Middle frontal gyrus (tissue), 1 donor: ENCODE measurements at regions not wholly inside any gene's neighbourhood (a gene's known extent, or its start where the extent isn't known, plus 50 kb on each side); places are given as distances from the start of the nearest gene placed in this dataset.
"Not testable (repeated sequence)": the region's sequence is repeated elsewhere in the genome, so short reads cannot be mapped to it uniquely, and the experiment has no call there.

Experiments
- DNase-seq: peaks from one replicate; pipeline ENCODE4 v3.0.0-alpha.2; 2015; ENCODE audit warnings: low spot score; ENCODE audit errors: extremely low spot score

- no peak for DNase-seq
Observed at GRCh38 chr13:54574791-54575190, 1546.2 kb downstream of the OLFM4 start.

DNA sequence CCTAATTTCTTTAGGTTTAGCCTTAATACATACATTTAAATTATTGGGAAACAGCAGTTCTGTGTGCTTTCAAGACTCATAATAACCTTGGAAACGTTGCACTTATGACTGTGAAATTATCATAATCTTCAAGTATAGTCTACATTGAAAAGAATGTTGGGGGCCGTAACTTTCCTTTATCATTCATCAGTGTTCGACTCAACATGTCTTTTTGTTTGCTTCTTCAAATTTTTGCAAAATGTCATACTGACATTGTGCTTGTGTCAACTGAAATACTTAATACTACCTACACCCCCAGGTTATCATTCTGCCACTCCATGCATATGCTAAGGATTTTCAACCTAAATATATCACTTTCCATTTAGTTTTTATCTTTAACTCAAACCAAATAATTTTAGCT, 1562.9 kb downstream of the OLFM4 start:
- DNase-seq: no peak

DNA sequence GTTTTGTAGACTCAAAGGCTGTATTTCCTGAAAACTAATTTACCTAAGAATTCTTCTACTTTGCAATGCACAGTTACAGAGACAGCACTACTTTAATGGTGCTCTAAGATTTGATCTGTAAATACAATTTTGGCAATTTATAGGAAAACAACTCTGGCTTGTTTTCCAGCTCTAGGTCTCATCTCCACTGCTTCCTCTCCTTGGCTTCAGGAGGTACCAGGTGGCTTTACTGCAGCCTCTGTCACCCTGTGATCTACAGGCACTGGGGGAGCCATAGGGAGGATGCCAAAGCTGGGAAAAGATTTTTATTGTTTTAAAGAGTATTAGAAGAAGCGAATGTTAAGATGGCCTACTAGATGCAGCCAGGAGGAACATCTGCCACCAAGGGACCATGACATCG, 1563.6 kb downstream of the OLFM4 start:
- DNase-seq: no peak

DNA sequence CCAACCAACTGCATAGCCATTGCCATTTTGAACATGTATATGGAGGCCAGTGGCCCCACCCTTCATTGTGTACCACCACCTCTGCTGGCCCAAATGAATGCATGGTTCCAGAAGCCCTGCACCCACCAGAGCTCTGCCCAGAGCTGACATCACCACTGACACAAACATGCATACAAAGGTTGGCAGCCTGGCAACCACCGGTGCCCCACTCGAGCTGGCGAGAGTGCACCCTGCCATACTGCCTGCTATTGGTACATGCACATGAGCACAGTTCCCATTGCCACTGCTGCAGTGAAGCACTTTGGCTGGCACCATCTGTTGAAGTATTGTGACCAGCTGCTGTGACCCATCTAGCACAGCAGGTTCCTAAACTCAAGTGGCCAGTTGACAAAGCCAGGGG, 1564.9 kb downstream of the OLFM4 start:
- DNase-seq: no peak

DNA sequence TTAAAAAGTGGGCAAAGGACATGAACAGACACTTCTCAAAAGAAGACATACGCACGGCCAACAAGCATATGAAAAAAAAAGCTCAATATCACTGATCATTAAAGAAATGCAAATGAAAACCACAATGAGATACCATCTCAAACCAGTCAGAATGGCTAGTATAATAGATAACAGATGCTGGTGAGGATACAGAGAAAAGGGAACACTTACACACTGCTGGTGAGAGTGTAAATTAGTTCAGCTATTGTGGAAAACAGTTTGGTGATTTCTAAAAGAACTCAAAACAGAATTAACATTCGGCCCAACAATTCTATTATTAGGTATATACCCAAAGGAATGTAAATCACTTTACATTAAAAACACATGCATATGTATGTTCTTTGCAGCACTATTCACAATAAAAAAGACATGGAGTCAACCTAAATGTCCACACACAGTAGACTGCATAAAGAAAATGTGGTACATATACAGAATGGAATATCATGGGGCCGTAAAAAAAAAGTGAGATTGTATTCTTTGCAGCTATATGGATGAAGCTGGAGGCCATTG, 1569.0 kb downstream of the OLFM4 start:
- DNase-seq: no peak

- DNase-seq: no peak
Observed at GRCh38 chr13:54599413-54599812, 1570.8 kb downstream of the OLFM4 start.

- DNase-seq: no peak
Observed at GRCh38 chr13:54606944-54607343, 1578.3 kb downstream of the OLFM4 start.

DNA sequence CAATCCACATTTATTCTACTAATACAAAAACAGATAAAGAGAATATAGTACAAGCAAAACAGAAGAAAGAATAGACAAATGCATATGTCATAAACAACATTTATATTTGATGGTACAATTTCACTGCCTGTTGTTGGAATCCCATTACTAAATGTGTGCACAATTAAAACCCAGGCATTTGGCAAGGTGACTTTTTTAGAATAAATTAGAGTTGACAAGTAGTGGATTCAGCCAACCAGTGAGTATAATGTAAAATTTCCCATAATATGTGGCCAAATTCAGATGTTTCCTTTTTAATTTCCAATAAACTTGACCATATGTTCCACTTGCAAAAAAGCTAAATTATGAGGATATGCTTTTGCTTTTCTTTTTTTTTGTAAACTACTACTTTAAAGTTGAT, 1578.8 kb downstream of the OLFM4 start:
- DNase-seq: no peak

DNA sequence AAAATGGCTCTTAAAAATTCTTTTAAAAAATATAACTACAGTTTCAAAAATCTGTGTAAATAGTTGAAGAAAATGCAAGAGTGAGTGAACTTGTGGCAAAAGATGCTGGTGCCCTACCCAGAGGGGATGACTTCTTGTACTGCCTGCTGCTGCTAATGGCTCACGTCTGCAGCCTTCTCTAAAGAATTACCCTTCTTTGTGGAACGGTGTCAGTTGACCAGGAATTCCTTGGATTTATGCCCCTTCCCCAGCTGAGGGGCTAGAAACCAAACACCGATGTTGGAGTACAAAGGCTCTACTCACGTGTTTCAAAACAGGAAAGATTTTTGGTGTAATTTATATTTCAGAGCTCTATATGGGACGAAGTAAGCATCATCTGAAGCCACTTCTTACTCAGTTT, 1582.8 kb downstream of the OLFM4 start:
- DNase-seq: no peak

- no peak for DNase-seq
Observed at GRCh38 chr13:54614726-54615125, 1586.1 kb downstream of the OLFM4 start.

DNA sequence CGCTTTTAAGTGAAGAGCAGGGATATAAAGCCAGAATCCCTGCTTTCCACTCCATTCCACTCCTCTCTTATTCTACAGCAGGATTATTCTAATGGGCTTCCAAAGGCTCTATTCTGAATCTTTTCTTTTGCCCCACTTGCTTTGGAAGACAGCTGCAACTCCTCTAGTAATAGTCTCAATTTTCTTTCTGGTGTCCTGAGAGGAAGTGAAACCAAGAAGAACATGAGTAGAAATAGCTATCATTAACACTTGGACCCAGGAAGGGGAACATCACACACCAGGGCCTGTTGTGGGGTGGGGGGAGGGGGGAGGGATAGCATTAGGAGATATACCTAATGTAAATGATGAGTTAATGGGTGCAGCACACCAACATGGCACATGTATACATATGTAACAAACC, 1597.9 kb downstream of the OLFM4 start:
- not testable (repeated sequence) for DNase-seq

GRCh38 chr13:54627646-54628372, 1599.2 kb downstream of the OLFM4 start:
- DNase-seq: no peak

DNA sequence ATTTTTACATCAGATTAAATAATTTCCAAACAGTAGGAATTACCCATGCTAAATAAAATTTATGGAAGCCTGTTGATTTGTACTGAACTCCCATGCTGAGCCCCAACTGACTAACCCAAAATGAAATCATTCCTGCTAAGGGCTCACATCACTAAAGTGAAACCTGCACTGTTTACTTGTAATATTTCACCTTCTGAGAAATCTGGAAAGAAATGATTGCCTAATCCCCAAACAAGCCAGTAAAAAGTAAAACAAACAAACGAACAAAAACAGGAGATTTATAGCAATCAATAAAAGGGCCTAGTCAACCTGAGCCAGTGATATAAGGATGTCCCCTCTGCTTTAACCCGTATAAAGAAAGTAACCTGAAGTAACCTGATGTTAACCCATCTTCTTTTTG, 1599.8 kb downstream of the OLFM4 start:
- DNase-seq: no peak

- no peak for DNase-seq
Observed at GRCh38 chr13:54633456-54633855, 1604.8 kb downstream of the OLFM4 start.

- DNase-seq: no peak
Observed at GRCh38 chr13:54636231-54636630, 1607.6 kb downstream of the OLFM4 start.

- DNase-seq: no peak
Observed at GRCh38 chr13:54637366-54637765, 1608.8 kb downstream of the OLFM4 start.

DNA sequence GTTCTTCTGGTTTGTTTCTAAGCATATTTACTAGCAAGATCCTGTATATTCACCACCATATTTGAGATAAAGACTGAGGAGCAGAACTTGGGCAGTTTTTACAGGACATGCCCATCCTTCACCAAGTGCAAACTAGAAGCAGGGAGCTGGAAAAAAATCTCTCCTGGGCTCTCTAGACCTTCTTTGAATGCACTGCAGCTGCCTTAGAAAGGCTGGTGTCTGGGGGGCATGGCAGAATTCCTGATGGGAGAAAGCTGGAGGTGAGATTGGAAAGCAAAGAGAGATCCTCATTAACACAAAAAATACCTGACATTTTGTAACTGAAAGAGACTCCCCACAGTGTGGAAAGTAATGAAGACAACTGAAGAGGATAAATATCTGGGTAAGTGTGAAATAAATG, 1612.1 kb downstream of the OLFM4 start:
- DNase-seq: no peak

- no peak for DNase-seq
Observed at GRCh38 chr13:54643863-54644262, 1615.2 kb downstream of the OLFM4 start.

GRCh38 chr13:54647275-54647674, 1618.7 kb downstream of the OLFM4 start:
- DNase-seq: no peak

GRCh38 chr13:54657588-54657987, 1629.0 kb downstream of the OLFM4 start:
- DNase-seq: no peak

DNA sequence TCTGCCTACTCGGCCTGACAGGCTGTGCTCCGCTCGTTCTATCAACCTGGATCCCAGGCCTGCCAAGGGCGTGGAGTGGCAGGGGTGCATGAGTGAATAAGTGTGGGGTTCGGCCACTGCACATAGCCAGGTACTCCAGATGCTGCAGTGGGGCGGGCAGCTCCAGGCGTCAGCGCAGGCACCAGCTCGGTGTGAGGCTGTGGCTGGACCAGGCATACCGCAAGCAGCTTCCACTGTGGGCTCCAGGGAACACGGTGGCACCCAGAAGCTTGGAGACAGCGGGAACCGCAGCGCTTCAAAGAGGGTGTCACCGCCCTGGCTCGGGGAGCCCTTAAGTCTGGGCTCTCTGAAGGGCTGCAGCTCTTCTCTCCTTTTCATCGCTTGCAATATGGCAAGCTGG, 1630.2 kb downstream of the OLFM4 start:
- DNase-seq: no peak

DNA sequence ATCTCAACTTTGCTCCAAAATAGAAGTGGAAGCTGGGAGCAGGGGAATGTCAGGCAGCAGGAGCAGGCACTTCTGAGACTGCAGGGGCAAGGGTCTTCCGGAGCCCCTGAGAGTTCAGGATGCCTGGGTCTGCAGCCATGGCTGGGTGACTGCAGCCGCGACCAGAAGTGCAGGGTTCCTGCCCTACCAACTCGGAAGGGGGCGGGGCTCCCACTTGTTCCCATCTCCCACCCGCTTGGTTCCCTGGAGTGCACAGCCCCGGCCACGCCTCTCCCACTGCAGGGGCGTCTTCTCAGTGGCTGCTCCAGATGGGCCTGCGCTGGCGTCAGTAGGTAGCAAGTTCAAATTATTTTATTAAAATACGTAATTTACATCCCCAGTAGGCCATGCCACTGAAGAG, 1631.7 kb downstream of the OLFM4 start:
- no peak for DNase-seq

DNA sequence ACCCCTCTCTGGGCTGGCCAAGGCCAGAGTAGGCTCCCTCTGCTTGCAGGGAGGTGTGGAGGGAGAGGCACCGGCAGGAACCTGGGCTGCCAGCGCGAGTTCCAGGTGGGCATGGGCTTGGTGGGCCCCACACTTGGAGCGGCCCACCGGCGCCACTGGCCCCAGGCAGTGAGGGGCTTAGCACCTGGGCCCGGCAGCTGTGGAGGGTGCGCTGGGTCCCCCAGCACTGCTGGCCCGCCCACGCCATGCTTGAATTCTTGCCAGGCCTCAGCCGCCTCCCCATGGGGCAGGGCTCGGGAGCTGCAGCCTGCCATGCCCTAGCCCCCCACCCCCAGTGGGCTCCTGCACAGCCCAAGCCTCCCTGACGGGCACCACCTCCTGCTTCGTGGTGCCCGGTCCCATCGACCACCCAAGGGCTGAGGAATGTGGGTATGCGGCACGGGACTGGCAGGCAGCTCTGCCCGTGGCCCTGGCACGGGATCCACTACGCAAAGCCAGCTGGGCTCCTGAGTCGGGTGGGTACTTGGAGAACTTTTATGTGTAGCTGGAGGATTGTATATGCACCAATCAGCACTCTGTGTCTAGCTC, 1648.0 kb downstream of the OLFM4 start:
- DNase-seq: no peak
